AG04449 (cell line): ENCODE measurements at regions not wholly inside any gene's neighbourhood (a gene's known extent, or its start where the extent isn't known, plus 50 kb on each side); places are given as distances from the start of the nearest gene placed in this dataset.

Experiments
- CTCF ChIA-PET: fragments of 350-600 bp; formaldehyde crosslinking; extraction: SDS; loops from one replicate; lab custom pipeline; 2021; ENCODE audit warnings: antibody characterized with exemption; lab: Yijun Ruan, JAX
- POLR2A ChIA-PET: fragments of 400-600, 350-600 bp; formaldehyde crosslinking; extraction: SDS; loops from one replicate; lab custom pipeline; 2020; ENCODE audit warnings: antibody characterized with exemption, inconsistent platforms; lab: Yijun Ruan, JAX
- DNase-seq: peaks from one replicate; pipeline ENCODE4 v3.0.0-alpha.2; 2010; ENCODE audit warnings: low read depth, low spot score
- H3K4me3 ChIP-seq: 2 replicates; pipeline ENCODE4 v1.5.1; 2011; ENCODE audit warnings: low read depth, mild to moderate bottlenecking, control low read depth, low read length
- CTCF ChIP-seq: IDR thresholded peaks from one replicate; pipeline ENCODE4 v1.5.1; 2011; ENCODE audit warnings: mild to moderate bottlenecking, moderate library complexity, low read length, control low read depth, inconsistent platforms; ENCODE audit not compliant: insufficient read depth; ENCODE audit errors: missing control alignments

GRCh38 chr4:73681776-73682175, 58.6 kb upstream of the CXCL8 start:
- no peak for TF ChIP-seq CTCF
- CTCF ChIA-PET = interaction anchor here (1.0 to 3.0 kb wide), 2 partner anchors 15 to 20 kb away, joined by 3 to 13 read pairs; no protein-coding TSS in a partner anchor
- no peak overlapping the region for H3K4me3 ChIP-seq
- POLR2A ChIA-PET = no interaction called here
- no peak for DNase-seq

GRCh38 chr4:73682508-73682907, 57.9 kb upstream of the CXCL8 start:
- ChIA-PET CTCF (interaction anchor here (1.0 to 3.0 kb wide), 2 partner anchors 14 to 20 kb away, joined by 3 to 13 read pairs; no protein-coding TSS in a partner anchor), POLR2A (no interaction called here)
- no peak for TF ChIP-seq CTCF
- H3K4me3 ChIP-seq = no peak overlapping the region
- DNase-seq = no peak

GRCh38 chr4:73683033-73683432, 57.3 kb upstream of the CXCL8 start:
- DNase-seq = no peak
- H3K4me3 ChIP-seq = no peak overlapping the region
- TF ChIP-seq CTCF = no peak
- CTCF ChIA-PET = interaction anchor here (3.0 kb wide), 1 partner anchor 21 kb away, joined by 13 read pairs; no protein-coding TSS in a partner anchor
- POLR2A ChIA-PET = no interaction called here

DNA sequence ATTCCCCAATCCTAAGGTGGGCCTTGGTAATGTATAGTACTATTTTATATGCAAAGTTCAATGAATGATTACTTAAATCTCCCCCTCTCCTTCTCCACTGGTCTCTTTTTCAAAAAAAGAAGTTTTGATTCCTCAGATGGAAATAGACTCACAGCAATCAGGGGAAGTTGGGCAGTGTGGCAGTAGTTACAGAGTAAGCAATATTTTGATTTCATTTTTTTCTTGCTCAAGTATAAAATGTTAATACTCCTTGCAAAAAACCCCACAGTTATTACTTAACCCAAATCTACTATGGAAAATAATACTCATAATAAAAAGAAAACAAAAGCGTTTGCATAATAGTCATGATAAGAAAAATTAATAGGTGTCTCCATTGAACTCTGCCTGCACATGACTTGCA, 56.9 kb upstream of the CXCL8 start:
- CTCF ChIA-PET = interaction anchor here (3.0 kb wide), 1 partner anchor 21 kb away, joined by 13 read pairs; no protein-coding TSS in a partner anchor
- TF ChIP-seq CTCF = no peak
- POLR2A ChIA-PET = no interaction called here
- H3K4me3 ChIP-seq = no peak overlapping the region
- no peak for DNase-seq

DNA sequence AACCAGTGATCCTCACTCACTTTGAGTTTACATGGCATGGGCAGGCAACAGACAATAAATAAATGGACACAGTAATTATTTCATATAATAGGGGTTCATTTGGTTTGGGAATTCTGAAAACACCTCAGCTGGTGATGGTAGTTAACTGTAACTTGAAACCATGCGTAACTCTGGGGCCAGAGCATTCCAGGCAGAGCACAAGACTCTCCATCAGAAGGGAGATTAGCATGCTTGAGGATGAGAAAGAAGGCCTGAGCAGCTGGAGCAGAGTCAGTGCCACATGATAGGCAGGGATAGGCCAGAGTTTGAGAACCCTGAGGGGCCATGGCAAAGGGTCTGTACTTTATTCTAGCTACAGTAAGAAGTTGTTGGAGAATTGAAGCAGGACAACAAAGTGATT, 56.3 kb upstream of the CXCL8 start:
- ChIA-PET CTCF (interaction anchor here (3.0 kb wide), 1 partner anchor 22 kb away, joined by 13 read pairs; no protein-coding TSS in a partner anchor), POLR2A (no interaction called here)
- TF ChIP-seq CTCF = no peak
- DNase-seq = no peak
- no peak overlapping the region for H3K4me3 ChIP-seq

DNA sequence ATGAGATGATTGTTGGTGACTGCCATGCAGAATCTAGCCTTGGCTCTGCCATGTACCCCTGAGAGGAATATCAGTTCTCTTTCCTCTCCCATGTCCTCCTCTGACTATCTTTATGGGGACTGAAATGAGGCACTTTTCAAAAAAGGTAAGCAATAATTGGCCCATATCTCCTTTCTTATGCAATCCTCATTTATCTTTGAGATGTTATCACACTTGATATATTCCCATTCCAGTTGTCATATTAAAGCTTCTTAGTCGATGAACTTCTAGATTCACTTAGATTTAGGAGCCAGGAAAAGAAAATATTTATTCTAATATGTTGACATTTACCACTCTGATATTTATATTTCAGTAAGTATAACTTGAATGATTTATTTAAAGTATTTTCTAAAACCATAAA, 55.3 kb upstream of the CXCL8 start:
- H3K4me3 ChIP-seq = no peak overlapping the region
- no peak for TF ChIP-seq CTCF
- ChIA-PET POLR2A (no interaction called here), CTCF (no interaction called here)
- DNase-seq = no peak
